HS-5 (cell line): ENCODE measurements at regions not wholly inside any gene's neighbourhood (a gene's known extent, or its start where the extent isn't known, plus 50 kb on each side); places are given as distances from the start of the nearest gene placed in this dataset.
"Not testable (repeated sequence)": the region's sequence is repeated elsewhere in the genome, so short reads cannot be mapped to it uniquely, and the experiment has no call there.

Experiments
- DNase-seq: peaks from one replicate; pipeline ENCODE4 v3.0.0-alpha.2; 2012; ENCODE audit warnings: low read depth

- no peak for DNase-seq
Observed at GRCh38 chr5:117624201-117624600, 1049.6 kb upstream of the SEMA6A start.

DNA sequence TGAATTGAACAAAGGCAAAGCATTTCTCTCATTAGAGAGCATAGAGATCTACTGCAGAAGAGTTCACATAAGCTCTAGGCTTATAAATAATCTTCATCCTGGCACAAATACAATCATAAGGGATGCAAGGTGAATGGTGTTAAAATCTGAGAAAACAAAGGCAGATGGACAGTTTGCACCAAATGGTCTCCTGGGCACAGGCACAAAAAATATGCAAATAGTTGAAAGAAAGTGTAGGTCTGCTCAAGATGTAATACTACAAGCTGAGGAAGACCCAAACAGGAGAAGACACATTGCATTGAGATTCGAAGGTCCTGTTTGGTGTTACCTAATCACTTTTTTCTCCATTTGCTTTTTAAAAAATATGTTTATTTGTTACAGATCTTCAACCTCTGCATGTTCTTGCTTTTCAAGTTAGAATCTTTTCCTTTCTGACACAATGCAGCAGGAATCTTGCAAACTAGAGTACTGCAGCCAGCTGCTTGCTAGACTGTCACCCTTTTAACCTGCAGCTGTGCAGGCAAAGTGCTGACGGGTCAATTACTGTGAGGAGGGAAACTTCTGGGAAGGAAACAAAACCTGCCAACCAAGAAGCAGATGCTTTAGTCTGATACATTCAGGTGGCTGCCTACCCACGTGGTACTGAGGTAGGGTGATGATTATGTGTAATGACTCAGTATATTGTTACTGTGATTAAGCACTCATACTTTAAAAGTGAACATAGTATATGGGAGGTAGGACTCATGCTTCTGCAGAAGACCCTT is 1048.6 kb upstream of the SEMA6A start:
- DNase-seq, result no peak

GRCh38 chr5:117621921-117622320 is 1047.3 kb upstream of the SEMA6A start:
- DNase-seq, result no peak

- no peak for DNase-seq
Observed at GRCh38 chr5:117615226-117615625, 1040.6 kb upstream of the SEMA6A start.

- no peak for DNase-seq
Observed at GRCh38 chr5:117614408-117614807, 1039.8 kb upstream of the SEMA6A start.

DNA sequence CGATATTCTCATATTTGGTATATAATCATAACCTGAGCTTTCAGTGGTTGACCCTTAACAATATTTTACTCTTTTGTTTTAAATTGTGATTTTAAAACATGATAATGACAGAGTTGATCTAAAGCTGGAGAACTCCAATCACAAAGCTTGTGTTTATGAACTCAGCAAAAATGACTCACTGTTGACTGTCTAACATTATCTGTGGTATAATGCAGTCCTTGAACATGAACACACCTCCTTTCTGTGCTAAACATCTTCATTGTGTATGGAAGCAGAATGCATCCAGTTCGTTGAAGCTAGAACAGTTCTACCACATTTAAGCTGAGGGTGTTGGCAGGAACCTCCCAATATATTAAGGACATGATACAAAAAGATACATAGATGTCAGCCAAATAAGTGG is 1030.2 kb upstream of the SEMA6A start:
- DNase-seq, result no peak

- DNase-seq, result not testable (repeated sequence)
Observed at GRCh38 chr5:117599811-117600210, 1025.2 kb upstream of the SEMA6A start.

GRCh38 chr5:117594166-117594565 is 1019.5 kb upstream of the SEMA6A start:
- peak; percentile 9 for DNase-seq

DNA sequence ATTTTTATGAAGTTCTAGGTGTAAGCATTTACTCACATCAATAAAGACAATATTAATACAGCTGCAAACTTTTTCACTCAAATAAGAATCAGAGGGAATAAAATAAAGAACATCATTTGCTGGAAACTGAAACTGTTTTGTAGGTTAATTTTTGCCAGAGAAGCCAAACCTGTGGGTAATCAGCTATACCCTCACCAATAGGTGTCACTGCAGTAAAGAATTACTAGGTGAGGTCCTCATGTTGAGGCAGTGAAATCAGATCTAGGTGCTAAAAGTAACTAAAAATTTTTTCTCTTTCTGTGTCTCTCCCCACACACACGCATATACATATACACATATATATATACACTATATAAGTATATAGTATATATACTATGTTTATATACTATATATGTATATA is 1016.3 kb upstream of the SEMA6A start:
- no peak for DNase-seq

- DNase-seq, result no peak
Observed at GRCh38 chr5:117588611-117589010, 1014.0 kb upstream of the SEMA6A start.

GRCh38 chr5:117587111-117587510 is 1012.5 kb upstream of the SEMA6A start:
- no peak for DNase-seq

GRCh38 chr5:117568622-117569021 is 994.0 kb upstream of the SEMA6A start:
- DNase-seq, result no peak

GRCh38 chr5:117568126-117568525 is 993.5 kb upstream of the SEMA6A start:
- DNase-seq, result no peak

- DNase-seq, result no peak
Observed at GRCh38 chr5:117562647-117563046, 988.0 kb upstream of the SEMA6A start.

- DNase-seq, result no peak
Observed at GRCh38 chr5:117561531-117561930, 986.9 kb upstream of the SEMA6A start.

DNA sequence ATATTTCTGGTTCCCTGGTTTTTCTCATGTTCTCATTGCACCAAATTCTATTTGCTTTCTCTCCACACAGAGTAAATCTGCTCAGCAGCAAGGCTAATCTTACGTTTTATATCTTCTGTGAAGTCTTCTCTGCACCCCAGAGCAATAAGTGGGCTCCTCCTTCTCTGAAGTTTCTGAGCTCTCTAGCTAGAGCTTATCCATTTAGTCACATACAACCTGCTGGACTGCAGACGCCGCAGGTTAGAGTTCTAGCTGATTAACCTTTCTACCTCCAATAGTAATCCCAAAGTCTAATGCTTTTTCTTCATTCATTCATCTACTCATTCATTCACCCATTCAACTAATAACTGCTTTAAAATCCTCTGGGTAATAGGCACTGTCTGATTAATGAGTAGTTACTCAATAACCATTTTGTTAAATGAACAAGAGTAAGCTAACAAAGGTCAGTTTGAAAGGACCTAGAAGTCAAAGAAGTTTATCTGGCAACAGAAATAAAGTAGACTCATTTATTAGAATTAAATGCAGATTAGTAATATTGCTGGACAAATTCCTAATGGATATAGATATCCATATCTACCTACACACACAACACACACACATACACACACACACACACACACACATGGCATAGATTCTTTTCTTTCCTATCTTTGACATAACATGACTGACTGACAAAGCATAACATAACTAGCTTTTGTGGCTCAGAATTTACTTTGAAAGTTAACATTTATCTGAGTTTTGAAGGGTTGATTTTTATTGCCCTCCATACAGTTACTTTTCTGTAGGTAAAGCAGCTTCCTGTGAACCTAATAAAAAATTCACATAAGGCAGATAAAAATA is 984.6 kb upstream of the SEMA6A start:
- DNase-seq, result no peak

DNA sequence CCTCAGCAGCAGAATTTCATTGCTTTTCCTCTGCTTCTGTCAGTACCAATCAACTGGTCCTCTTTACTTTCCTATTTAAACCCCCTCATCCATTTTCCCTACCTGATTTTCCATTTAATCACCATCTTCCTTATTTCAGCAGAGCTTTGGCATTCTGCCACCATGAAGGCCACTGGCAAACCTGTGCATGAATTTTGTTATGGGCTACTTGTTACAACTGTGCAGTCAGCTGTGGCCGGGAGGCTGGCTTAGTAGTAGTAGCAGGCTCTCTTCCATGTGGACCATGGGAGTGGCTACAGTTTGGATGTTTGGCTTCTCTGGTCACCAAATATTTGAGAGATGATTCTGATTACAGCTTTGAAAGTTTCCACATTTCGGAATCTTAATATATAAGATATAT is 976.6 kb upstream of the SEMA6A start:
- no peak for DNase-seq

DNA sequence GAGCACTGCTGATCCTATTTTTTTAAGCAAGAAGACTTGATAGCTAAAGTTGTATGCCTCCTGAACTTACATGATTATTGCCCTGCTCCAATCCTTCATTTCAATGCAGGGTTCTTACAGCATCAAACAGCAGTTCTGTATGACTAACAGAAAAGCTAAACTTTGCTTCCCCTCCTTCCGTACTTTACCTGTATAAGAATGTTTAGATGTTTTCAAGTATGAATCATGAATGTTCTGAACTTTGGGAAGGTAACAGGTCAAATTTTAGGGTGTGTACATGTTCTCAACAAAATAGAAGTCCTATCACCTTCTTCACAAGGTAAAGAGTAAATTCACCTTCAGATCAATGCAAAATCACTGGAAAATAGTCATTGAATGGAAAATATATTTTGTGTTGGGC is 972.6 kb upstream of the SEMA6A start:
- DNase-seq, result no peak

DNA sequence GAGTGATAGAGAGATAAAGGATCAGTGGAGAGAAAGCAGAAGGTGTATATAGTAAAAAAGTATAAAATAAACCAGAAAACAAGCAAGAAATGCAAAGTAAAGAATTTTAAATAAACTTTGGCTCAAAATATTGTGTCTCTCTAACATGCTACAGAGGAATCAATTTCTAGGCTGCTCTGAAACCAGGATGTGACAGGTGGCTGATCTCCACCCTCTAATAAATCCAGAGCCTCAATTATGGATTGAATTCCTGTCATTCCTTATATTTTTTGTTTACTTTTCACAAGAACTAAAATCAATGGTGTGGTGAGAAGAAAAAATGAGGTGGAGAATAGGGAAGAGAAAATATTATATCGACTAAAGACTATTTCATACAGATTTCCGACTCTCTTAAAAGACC is 965.1 kb upstream of the SEMA6A start:
- no peak for DNase-seq

- no peak for DNase-seq
Observed at GRCh38 chr5:117533792-117534191, 959.2 kb upstream of the SEMA6A start.

DNA sequence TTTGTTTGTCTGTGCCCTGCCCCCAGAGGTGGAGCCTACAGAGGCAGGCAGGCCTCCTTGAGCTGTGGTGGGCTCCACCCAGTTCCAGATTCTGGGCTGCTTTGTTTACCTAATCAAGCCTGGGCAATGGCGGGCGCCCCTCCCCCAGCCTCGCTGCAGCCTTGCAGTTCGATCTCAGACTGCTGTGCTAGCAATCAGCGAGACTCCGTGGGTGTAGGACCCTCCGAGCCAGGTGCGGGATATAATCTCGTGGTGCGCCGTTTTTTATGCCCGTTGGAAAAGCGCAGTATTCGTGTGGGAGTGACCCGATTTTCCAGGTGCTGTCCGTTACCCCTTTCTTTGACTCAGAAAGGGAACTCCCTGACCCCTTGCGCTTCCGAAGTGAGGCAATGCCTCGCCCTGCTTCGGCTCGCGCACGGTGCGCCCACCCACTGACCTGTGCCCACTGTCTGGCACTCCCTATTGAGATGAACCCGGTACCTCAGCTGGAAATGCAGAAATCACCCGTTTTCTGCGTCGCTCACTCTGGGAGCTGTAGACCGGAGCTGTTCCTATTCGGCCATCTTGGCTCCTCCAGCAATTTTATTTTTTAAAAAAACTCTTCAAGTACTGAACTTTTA is 958.5 kb upstream of the SEMA6A start:
- not testable (repeated sequence) for DNase-seq

DNA sequence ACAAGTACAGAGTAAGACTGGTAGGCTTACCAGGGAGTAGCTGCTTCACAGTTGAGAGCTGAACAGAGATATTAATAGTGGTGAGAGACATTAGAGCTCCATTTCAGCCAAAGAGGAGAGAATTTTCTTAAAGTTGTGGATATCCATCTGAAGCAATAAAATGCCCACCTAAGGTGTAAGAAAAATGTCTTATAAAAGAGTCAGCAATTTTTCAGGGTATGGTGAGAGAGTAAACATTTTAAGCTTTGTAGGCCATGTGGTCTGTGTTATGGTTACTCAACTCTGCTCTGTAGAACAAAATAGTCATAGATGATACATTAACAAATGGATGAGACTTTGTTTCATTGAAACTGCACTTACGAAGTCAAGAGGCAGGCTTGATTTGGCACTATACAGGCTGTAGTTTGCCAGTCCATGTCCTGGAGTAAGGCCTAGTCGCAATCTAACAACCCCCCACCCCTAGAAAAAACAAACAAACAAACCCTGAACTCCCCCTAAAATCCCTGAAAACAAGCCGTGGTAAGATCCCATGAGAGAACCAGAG is 945.4 kb upstream of the SEMA6A start:
- DNase-seq, result no peak

DNA sequence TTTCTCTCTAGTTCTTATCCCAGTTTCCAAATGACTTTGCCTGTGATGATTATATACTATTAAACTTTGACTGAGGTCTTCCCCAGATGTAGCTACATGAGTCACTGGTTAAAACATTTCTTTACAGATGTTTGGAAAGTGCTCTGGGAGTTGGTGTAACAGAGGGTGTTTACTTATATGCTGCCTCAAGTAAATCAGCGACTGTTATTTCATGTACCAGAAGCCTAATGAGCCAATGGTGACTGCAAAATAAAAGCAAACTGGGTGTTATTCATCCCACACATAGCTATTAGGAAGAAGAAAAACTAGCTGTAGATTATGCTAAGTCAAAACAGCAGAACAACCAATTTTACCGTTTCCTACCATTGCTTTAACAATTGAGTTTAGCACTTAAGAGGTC is 929.7 kb upstream of the SEMA6A start:
- DNase-seq, result no peak
